IMR-90 (cell line): ENCODE measurements at regions not wholly inside any gene's neighbourhood (a gene's known extent, or its start where the extent isn't known, plus 50 kb on each side); places are given as distances from the start of the nearest gene placed in this dataset.

Experiments
- ATAC-seq: fragments of 200-7000 bp; cut with Tn5 transposase; 2 replicates; pipeline ENCODE4 v1.9.1; 2020; ENCODE audit warnings: low read depth, mild to moderate bottlenecking, moderate library complexity
- BruUV-seq: library from RNA; stranded (reverse); fragments of 400-500 nt; replicated peaks from 2 replicates; lab custom pipeline; 2021; lab: Mats Ljungman, UMichigan
- CTCF ChIA-PET: fragments of 300-600 bp; formaldehyde crosslinking; extraction: SDS; loops from one replicate; lab custom pipeline; 2021; ENCODE audit warnings: antibody characterized with exemption; lab: Yijun Ruan, JAX
- POLR2A ChIA-PET: fragments of 300-600 bp; sonication (Branson Sonifier 250); formaldehyde crosslinking; loops from one replicate; lab custom pipeline; 2022; ENCODE audit warnings: antibody characterized with exemption; ENCODE audit not compliant: unreplicated experiment; lab: Charles Lee
- DNase-seq: peaks from one replicate; pipeline ENCODE4 v3.0.0; 2013
- H2AFZ ChIP-seq: replicated peaks from 2 replicates; pipeline ENCODE3; 2013; ENCODE audit warnings: low read length, mild to moderate bottlenecking; ENCODE audit not compliant: poor library complexity
- H2AK5ac ChIP-seq: 2 replicates; pipeline ENCODE4 v1.6.1; 2013; ENCODE audit warnings: low read depth, low read length, inconsistent platforms
- H2AK9ac ChIP-seq: replicated peaks from 2 replicates; pipeline ENCODE3; 2013; ENCODE audit warnings: mild to moderate bottlenecking, low read depth, low read length, moderate library complexity; ENCODE audit not compliant: poor library complexity
- H2BK120ac ChIP-seq: 2 replicates; pipeline ENCODE4 v1.6.1; 2013; ENCODE audit warnings: low read depth, low read length, inconsistent platforms
- H2BK15ac ChIP-seq: 3 replicates; pipeline ENCODE4 v1.6.1; 2013; ENCODE audit warnings: low read depth, low read length, inconsistent platforms
- H2BK20ac ChIP-seq: 2 replicates; pipeline ENCODE4 v1.6.1; 2013; ENCODE audit warnings: low read depth, mild to moderate bottlenecking, inconsistent platforms, low read length, moderate library complexity
- H2BK5ac ChIP-seq: 2 replicates; pipeline ENCODE4 v1.6.1; 2013; ENCODE audit warnings: mild to moderate bottlenecking, low read depth, low read length, inconsistent platforms; ENCODE audit not compliant: poor library complexity, severe bottlenecking
- H3K14ac ChIP-seq: replicated peaks from 2 replicates; pipeline ENCODE4 v1.6.1; 2013; ENCODE audit warnings: low read depth, low read length, inconsistent platforms
- H3K18ac ChIP-seq: 2 replicates; pipeline ENCODE4 v1.6.1; 2013; ENCODE audit warnings: low read depth, low read length, control low read depth
- H3K23ac ChIP-seq: 2 replicates; pipeline ENCODE4 v1.6.1; 2013; ENCODE audit warnings: low read depth, low read length, inconsistent platforms
- H3K27ac ChIP-seq: 2 replicates; pipeline ENCODE4 v1.5.1; 2013; ENCODE audit warnings: mild to moderate bottlenecking, control low read depth, low read length; ENCODE audit not compliant: insufficient read depth
- H3K27me3 ChIP-seq: 2 replicates; pipeline ENCODE4 v1.6.1; 2013; ENCODE audit warnings: low read length; ENCODE audit not compliant: control insufficient read depth, insufficient read depth
- H3K36me3 ChIP-seq: 2 replicates; pipeline ENCODE4 v1.6.1; 2013; ENCODE audit warnings: low read length, mixed read lengths; ENCODE audit not compliant: control insufficient read depth, insufficient read depth
- H3K4ac ChIP-seq: 2 replicates; pipeline ENCODE4 v1.6.1; 2013; ENCODE audit warnings: low read depth, low read length, inconsistent platforms
- H3K4me1 ChIP-seq: 2 replicates; pipeline ENCODE4 v1.6.1; 2013; ENCODE audit warnings: low read length, mixed read lengths; ENCODE audit not compliant: control insufficient read depth, insufficient read depth
- H3K4me2 ChIP-seq: 2 replicates; pipeline ENCODE4 v1.6.1; 2013; ENCODE audit warnings: low read depth, mild to moderate bottlenecking, control low read depth, low read length, moderate library complexity
- H3K4me3 ChIP-seq: 2 replicates; pipeline ENCODE4 v1.5.1; 2013; ENCODE audit warnings: low read depth, mild to moderate bottlenecking, control low read depth, low read length, moderate library complexity; ENCODE audit not compliant: insufficient read depth
- H3K56ac ChIP-seq: 2 replicates; pipeline ENCODE4 v1.6.1; 2013; ENCODE audit warnings: low read length, inconsistent platforms; ENCODE audit not compliant: insufficient read depth; ENCODE audit errors: extremely low read depth
- H3K79me1 ChIP-seq, 2 experiments: 2 replicates each; pipeline ENCODE4 v1.6.1; 2013; ENCODE audit warnings: low read length in 2 of 2, inconsistent platforms in 1 of 2, low read depth in 1 of 2
- H3K9ac ChIP-seq: 2 replicates; pipeline ENCODE4 v1.6.1; 2013; ENCODE audit warnings: low read depth, low read length, control low read depth
- H3K9me1 ChIP-seq: 2 replicates; pipeline ENCODE4 v1.6.1; 2013; ENCODE audit warnings: low read length, inconsistent platforms; ENCODE audit not compliant: insufficient read depth
- H3K9me3 ChIP-seq: 2 replicates; pipeline ENCODE4 v1.6.1; 2013; ENCODE audit warnings: low read length; ENCODE audit not compliant: control insufficient read depth, insufficient read depth
- H4K20me1 ChIP-seq: 2 replicates; pipeline ENCODE4 v1.6.1; 2013; ENCODE audit warnings: low read length, inconsistent platforms; ENCODE audit not compliant: insufficient read depth
- H4K5ac ChIP-seq: 2 replicates; pipeline ENCODE4 v1.6.1; 2013; ENCODE audit warnings: mild to moderate bottlenecking, low read depth, low read length, control low read depth
- H4K8ac ChIP-seq, 2 experiments: 2 replicates each; pipeline ENCODE4 v1.6.1; 2013; ENCODE audit warnings: low read depth in 2 of 2, low read length in 2 of 2, control low read depth in 1 of 2, inconsistent platforms in 1 of 2
- H4K91ac ChIP-seq: 2 replicates; pipeline ENCODE4 v1.6.1; 2013; ENCODE audit warnings: low read depth, low read length, inconsistent platforms; ENCODE audit not compliant: insufficient read depth
- BHLHE40 ChIP-seq: fragments of 150-350 bp; IDR thresholded peaks from 2 replicates; pipeline ENCODE4 v1.6.1; 2016; ENCODE audit warnings: mild to moderate bottlenecking, low read depth, low read length
- MAFK ChIP-seq: IDR thresholded peaks from 2 replicates; pipeline ENCODE4 v1.6.1; 2012; ENCODE audit warnings: low read depth, low read length, improper control_type of control experiment
- MAZ ChIP-seq: IDR thresholded peaks from 2 replicates; pipeline ENCODE4 v1.6.1; 2012; ENCODE audit warnings: low read depth, mild to moderate bottlenecking, low read length, improper control_type of control experiment, moderate library complexity, borderline replicate concordance
- WGBS, 2 experiments: methylation state at CpG; one replicate each; pipeline versions ENCODE4 v1.1.5 to v1.1.7; 2013; ENCODE audit warnings: missing lambda C conversion rate in 2 of 2; ENCODE audit not compliant: insufficient read length in 1 of 2; ENCODE audit errors: extremely low coverage in 2 of 2; 5-methylcytosine and 5-hydroxymethylcytosine counted together
- dilution Hi-C: fragments of 300-500 bp; cut with HindIII; formaldehyde crosslinking; loops from one replicate; pipeline ENCODE4 v1.14.3; 2018; ENCODE audit warnings: low sequenced_read_pairs; ENCODE audit not compliant: unreplicated experiment
- in situ Hi-C: fragments of 300-500 bp; cut with MboI; formaldehyde crosslinking; loops from 3 replicates; pipeline ENCODE4 v1.14.3; 2019; ENCODE audit warnings: low sequenced_read_pairs, inconsistent platforms, mixed read lengths
- intact Hi-C: fragments of 100-400 bp; cut with micrococcal nuclease; formaldehyde crosslinking; loops from 2 replicates; pipeline ENCODE4 v1.10.0; 2022

DNA sequence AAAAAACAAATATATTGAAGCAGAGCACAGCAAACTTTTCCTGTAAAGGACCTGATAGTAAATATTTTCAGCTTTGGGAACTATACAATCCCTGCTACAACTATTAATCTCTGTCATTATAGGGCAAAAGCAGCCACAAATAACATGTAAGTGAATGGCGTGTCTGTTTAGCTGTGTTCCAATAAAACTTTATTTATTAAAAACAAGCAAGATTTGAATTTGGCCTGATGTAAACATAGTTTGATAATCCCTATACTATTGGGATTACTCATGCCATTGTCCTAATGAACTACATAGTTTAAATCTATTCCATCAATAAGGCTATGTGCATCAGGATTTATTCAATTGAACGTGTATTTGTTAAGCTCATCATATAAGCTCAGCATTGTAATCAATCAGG is 286.8 kb upstream of the CNTN6 start:
- Histone ChIP-seq H4K20me1 (no peaks in the 10 kb centered on the region), H3K4me2 (no peak overlapping the region), H3K18ac (no peak overlapping the region), H3K14ac (no peak overlapping the region), H2AK9ac (no peak overlapping the region), H2BK5ac (no peak overlapping the region), H2BK20ac (no peak overlapping the region), H3K56ac (no peak overlapping the region), H3K79me1 (no peaks in the 10 kb centered on the region), H4K5ac (no peak overlapping the region), H2AFZ (no peak overlapping the region), H2AK5ac (no peak overlapping the region), H3K27me3 (no peaks in the 10 kb centered on the region), H3K27ac (no peak overlapping the region), H4K8ac (no peak overlapping the region), H3K4me3 (no peak overlapping the region), H3K36me3 (no peaks in the 10 kb centered on the region), H3K9me1 (no peaks in the 10 kb centered on the region), H3K9ac (no peak overlapping the region), H3K4me1 (no peaks in the 10 kb centered on the region), H2BK120ac (no peak overlapping the region), H4K91ac (no peak overlapping the region), H3K9me3 (peaks cover 5% of the 10 kb centered on the region; the same call in 1 of the 2 replicates), H3K4ac (no peak overlapping the region), H3K23ac (no peak overlapping the region), H2BK15ac (no peak overlapping the region)
- dilution Hi-C loops: no loop called here
- intact Hi-C loops: no loop called here
- ChIA-PET POLR2A (no interaction called here), CTCF (no interaction called here)
- ATAC-seq: no peak
- no TSS peak for BruUV-seq
- in situ Hi-C loops: no loop called here
- WGBS, 2 experiments: no CpG with 5 or more reads among the region's 2 CpGs
- no peak for DNase-seq
- TF ChIP-seq BHLHE40 (no peak), MAFK (no peak), MAZ (no peak)
